Islet precursor cell (in vitro differentiated cells): ENCODE measurements at regions not wholly inside any gene's neighbourhood (a gene's known extent, or its start where the extent isn't known, plus 50 kb on each side); places are given as distances from the start of the nearest gene placed in this dataset.

ENCODE experiments used
- DNase-seq: peaks from one replicate; pipeline ENCODE4 v3.0.0-alpha.2; 2018

DNA sequence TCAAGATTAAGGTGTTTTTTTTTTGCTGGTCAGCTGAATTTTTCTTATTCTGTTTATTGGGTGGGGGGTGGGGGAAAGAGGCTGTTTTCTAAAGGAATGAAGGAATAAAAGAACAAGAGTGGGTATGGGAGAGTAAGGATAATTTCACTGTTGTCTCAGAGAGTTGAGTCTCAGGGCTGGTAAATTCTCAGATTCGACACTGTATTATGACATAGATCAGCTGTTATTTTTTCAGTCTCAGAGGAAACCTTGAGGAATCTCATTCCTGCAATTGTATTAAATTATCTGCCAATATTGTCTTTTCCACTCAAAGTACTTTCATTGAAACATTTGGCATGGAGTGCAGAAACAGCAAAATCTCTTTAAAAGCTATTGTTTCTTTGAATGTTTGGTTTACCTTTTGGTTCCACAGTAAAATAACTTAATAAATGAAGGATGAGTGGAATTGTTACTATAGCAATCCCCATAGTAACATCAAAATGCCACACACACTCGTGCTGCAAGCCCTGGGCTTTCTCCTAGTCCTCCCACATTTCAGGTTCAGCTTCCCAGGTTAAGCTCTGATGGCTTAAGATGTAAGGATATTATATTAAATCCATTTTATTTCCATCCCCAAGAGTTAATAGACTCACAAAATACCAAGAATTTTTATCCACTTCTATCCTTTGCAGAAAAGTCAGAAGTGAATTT, 478.7 kb upstream of the TCF4 start:
- DNase-seq, result no peak

DNA sequence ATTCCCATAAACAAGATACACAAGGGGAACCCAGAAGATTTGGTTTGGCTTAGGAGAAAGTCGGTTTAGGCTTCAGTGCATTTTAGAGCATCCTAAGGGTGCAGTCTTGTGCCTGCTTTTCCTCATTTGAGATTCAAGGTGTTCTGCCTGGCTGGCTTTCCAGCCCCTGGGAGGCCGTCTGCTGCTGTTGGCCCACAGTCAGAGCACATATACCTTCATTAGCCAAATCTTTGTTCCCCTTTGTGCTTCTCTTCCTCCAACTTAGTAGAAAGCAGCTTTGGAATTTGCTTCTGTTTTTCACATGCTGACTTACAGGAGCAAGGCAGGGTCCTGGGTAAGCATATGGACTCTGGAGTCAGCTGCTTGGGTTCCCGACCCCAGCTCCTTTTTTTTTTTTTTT, 477.1 kb upstream of the TCF4 start:
- no peak for DNase-seq

DNA sequence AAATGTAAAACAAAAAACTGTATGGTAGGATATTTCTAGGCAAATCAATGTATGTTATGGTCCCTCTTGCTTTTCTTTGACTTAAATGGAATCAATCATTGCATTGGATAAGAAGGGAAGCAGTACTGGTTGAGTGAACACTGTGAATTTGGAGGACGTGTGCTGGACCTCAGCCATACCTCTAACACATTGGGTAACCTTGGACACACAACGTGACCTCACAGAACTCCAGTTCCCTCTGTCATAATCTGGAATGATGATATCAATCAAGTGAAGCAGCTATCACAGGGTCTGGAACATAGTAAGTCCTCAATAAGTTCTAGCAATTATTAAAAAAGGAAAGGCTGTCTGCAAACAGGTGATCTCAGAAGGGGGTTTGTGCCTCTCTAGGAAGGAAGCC, 474.9 kb upstream of the TCF4 start:
- DNase-seq, result no peak

DNA sequence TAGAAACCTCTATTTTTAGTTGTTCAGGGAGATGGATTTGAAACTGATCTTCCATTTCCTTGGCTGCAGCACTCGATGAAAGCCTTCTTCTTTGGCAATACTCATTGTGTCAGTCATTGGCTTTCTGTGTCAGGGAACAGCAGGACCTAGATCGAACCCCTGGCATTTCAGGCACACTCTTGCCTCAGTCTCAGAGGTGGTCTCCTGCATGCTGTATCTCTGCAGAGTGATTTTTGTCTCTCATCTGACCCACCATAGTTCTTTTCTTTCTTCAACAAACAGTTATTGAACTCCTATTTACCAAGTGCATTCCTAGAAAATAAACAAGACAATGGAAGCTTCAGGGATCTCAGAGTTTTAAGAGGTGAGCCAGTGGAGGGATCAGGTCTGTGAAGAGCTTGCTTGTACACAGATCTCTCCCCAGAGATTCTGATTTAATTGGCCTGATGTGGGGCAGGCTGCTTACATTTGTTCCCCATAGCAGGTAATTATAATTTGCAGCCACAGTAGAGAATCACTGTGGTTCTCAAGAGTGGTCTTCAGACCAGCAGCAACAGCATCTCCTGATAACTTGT, 473.1 kb upstream of the TCF4 start:
- no peak for DNase-seq

DNA sequence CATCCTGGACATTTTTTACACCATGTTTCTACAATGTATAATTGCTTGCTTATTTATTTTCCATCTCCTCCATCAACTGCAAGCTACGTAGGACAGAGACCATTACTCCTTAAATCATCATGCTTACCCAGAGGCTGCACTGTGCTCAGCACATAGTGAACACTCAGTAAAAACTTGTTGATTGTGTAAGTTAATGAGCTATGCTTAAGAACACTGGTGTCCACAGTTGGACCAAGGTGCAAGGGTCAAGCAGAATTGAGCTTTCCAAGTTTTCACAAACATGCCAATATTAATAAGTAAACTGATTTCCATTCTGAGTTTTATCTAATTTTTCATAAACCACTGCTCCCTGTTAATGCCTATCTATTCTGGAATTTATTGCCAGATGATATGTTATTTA, 464.2 kb upstream of the TCF4 start:
- no peak for DNase-seq

DNA sequence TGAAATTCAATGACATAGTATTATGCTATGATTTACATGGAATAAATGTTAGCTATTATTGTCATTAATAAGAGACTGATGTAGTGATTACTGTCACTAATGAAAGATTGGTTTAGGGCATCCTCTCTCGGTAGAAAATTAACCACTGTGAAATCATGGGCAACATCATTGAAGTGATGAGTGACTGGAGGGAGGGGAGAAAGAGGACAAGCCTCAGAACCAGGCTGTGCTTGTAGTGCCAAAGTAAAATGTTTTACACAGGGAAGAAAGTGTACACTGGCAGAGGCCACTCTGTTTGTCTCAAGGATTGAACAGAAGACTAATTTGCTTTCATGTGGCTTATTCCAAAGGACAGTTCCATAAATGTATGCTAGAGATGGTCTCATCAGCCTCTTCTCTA, 456.2 kb upstream of the TCF4 start:
- no peak for DNase-seq

DNA sequence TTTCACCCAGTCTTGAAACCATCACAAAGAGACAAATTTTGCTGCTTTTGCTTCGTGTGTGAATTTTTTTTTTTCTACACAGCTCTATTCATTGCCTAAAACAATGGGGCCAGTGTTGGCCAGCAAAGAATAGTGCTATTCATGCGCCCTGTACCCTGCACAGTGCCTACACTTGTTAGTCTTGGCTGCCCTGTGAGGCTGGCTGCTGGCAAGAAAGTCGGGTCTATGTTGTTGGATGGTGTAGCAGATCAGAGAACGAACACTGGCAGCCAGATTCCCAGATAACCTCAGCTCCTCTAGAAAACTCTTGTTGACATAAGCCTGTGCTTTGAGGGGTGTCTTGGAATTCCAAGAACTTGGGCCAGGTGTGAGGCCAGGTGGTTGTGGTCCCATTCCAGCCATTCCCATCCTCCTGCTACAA, 455.7 kb upstream of the TCF4 start:
- peak; percentile 94 for DNase-seq

DNA sequence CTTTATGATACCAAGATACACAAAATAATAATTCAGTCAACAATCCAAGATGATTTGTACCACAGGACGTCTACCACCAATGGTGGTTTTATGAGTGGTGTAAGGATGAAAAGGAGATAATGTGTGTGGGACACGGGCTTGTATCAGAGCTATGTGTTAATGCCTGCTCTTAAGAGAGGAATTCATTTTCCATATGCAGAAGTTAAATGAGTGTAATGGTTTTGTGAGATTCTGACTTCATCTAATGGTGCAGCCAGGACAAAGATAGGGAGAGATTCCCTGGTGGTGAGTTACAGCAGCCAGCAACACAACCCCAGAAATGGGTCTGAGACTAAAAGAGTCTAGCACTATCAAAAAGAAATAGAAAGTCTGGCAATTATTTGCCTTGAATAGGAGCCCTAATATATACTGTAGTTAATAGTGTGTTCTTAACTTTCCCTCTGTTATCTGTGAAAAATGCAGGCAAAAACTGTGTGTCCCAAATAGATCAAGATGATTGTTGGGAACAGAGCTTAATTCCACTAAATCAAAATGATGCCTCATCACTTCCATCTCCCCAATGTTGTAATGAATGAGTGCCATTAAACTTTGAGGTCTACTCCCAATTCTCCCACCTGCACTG, 455.0 kb upstream of the TCF4 start:
- no peak for DNase-seq

DNA sequence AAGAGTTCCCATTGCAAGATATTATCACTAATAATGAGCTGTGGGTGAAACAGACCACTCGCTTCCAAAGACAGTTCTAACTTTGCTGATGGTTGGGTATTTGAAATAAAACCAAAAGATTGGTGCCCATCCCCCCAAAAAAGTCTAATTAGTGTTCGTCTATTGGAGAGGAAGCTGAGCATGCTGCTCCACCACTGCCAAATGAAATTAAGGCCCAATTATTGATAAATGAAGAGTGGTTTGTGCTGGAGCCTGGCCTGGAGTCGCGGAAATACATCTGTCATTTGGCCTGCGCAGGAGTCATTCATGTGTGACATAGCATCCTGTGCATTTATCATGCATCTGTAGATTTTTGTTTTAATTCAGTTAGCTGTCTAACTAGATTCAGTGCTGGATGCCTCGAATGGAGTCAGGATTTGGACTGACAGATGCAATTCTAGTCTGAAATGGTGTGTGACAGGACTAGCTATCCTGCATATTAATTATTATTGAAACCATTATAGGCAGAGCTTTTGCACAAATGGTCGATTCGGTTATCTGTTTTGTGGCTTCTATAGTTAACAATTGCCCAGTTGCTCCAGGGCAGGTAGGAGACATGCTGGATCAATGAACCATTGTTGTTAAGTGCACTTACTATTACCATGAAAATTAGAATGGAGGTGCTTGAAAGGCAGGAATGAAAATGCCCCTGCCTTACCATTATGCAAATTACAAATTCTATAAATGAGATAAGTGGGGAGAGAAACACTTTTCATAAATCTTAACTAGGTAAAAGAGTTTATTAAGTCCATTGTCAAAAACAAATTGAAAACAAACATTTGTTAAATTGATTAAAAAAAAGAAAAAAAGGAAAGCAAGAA, 450.4 kb upstream of the TCF4 start:
- DNase-seq, result no peak

DNA sequence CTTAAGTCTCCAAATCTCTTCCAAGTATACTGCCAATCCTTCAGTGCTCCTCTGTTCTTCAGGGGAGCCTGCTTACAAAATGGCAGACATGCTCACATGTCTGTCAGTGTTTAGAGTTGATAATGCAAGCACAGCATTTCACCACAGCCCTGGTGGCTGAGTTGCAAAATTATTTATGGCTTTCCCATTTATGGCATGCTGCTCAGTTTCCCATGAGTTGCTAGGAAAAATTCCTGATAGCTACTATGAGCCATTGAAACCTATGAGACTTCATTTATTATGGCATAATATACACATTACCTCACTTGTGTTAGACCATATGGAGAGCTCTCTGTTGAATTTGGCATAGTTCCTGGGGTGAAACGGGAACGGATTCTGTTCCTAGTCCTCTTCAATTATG, 448.7 kb upstream of the TCF4 start:
- no peak for DNase-seq

DNA sequence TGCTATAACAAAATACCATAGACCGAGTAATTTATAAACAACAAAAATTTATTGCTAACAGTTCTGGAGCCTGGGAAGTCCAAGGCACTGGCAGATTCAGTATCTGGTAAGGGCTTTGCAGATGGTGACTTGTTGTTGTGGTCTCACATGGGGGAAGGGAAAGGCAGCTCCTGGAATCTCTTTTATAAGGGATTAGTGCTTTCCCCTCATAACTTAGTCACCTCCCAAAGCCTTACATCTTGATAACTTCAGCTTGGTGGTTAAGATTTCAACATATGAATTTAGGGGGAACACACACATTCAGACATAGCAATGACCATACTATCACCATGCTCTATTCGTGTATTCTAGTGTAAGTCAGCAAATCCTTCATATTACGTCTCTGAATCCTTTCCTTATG, 447.6 kb upstream of the TCF4 start:
- DNase-seq, result no peak

DNA sequence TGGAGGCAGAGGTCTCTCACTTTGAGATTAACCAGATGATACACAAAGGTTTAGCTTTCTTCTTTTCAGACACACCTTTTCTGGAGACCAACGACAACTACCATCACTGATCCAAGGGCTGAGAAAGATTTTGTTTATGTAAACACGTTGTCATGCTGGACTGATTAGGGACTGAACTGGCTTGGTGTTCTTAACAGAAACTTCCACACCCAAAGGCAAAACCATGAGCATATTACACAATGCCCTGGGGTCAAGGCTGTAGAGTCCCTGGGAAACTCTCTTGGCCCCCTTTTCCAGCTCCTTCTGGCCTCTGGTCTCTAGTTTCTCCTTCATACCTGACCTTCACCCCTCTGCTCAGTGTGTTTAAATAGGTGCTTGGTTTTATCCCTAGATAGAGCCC, 447.0 kb upstream of the TCF4 start:
- DNase-seq, result no peak

DNA sequence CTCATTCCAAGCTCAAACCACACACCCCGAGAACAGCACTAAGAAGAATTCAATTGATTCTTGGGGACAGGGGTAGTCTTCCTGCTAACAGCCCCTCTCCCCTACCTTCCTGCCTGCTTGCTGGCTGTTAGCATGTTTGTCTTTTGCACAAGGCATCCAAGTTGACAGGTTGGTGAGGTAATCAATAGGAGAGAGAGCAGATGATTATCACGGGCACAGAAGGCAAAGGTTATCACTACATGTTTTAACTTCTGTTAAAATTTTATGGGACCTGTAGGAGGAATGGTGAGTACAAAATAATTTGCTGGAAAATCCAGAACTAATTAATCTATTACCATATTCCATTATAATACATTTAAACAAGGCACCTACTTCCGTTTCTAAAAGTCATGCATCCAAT, 442.1 kb upstream of the TCF4 start:
- no peak for DNase-seq

DNA sequence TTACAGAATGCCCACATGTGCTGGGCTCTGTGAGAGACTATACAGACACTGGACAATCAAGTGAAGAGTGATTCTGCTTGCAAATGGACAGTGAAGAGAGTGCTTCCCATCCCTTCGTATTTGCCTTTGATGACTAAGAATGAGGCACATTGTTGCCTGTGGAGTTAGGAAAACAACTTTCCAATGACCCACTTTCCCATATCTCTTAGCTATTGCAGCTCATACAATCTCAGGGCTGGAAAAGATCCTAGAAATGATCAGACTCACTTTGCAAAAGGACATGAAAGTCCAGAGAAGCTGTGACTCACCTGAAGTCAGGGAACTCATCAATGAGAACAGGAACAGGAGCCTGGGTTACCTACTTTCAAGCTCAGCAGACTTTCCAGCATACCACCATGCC, 440.5 kb upstream of the TCF4 start:
- DNase-seq, result no peak

DNA sequence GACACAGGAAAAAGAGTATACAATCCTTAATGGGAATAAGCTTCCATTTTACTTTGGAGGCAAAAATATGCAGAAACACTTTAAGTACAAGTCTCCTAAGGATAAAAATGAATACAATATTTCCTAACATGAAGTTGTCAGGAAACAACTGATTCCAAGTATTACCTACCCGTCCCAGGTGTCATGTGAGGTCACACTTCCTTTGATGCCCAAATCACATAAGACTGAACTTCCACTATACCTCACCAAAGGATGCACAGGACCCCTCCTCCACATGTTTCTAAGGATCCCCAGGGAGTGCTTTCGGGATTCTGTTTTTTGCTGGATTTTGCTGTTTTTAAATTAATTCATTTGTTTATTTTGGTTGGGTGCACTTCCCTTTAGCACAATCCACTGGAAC, 438.5 kb upstream of the TCF4 start:
- no peak for DNase-seq

DNA sequence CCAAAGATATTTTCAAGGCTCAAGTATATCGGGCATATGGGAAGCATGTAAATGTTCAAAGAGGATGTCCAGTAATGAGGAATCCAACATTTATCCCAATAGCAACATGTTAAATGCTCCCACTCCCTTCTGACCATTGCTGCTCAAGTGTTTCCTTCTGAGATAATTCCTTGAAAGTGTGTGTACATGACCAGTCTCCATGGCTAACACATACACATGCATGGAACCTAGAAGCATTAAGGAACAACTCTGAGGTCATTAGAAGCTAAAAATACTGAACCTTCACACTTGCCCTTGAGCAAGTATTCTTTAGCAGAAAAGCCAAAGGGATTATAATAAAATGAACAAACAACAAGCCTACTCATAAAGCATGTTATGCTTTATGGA, 433.8 kb upstream of the TCF4 start:
- DNase-seq, result no peak

DNA sequence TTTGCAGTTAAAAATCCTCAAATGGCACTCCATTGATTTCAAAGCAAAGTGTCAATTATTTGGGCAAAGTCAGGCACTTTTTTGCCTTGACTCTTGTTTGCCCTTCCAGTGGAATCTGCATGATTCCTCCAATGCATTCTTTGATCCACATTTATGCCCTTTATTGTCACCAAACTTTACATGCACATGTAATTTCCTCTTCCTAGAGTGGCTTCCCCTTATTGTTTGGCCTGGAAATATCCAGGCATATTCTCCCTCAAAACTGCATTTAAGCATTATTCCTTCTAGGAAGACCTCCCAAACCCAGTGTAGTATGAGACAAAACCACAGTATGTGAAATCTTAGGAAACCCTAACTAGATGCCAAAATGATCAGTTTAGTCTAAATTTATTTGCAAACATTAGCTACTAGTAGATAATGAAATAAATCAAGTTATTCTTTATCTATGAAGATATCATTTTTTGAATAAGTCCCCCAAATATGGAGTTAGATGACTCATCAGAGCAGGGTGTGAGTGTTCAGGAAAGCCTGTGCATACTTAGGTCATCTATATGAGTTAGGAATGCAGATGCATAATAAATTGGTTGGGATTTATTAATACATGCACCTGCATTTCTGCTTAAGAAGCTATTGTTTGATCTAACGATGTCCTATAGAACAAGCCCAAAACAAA, 433.3 kb upstream of the TCF4 start:
- no peak for DNase-seq

DNA sequence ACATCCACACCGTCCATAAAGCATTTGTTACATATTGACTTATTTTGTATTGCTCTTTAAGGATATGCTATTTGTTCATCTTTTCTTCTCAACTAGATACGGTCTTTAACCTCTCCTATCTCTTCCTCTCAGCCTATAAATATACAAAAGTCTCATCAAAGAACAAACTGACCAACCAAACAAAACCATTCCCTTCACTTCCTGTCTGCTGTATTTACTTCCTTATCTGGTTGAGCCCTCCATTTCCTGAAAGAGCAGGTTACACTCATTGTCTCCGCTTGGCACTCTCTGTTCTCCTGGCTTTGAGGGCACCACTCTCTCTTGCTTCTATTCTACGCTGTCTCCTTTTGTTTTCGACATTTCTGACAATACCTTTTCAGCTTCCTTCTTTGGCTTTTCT, 431.9 kb upstream of the TCF4 start:
- no peak for DNase-seq

DNA sequence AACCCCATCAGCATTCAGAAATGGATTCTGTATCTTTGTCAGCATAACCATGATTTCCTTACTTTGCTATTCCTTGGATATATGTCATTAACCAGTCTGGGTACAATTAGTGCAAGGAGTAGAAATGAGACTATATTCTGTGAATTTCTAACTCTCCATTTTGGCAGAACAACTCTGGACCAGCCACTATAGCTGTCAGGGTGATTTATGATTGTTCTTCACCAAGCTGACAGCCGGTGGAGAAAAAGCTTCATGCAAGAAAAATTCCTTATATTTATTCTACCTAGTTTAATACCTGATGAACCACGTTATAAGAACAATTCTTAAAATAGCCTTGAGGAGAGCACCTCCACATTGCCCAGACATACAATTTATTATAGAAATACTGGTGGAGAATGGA, 431.2 kb upstream of the TCF4 start:
- no peak for DNase-seq

DNA sequence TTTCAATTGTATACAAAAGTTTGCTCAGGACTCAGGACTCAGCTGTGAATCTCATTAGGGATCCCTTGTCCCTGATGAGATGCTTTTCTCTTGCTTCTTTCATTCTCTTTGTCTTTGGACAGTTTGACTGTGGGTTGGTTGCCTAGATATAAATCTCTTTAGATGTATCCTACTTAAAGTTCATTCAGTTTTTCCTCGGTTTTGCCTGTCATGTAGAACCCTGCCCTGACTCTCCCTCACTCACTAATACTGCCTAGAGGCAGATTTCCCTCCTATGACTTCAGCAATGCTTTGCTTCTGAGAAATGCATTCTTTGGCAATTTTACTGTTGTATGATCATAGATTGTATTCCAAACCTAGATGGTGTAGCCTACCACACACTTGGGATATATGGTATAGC, 421.4 kb upstream of the TCF4 start:
- DNase-seq, result no peak

DNA sequence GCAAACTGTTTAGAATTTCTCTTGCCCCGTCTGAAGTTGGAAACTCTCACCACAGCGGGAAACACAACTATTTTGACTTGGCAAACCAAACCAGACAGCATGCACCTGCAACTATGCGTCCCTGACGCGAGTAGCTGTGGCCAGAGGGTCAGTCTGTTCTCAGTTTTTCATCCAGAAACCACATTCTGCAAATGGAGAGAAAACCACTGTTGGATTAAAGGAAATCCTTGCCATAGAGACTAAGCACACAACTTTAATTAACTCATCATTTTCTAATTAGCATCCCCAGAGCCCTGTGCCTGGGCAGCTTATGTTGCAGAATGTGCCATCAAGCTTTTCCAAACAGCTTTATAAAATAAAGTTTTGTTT, 415.7 kb upstream of the TCF4 start:
- no peak for DNase-seq

DNA sequence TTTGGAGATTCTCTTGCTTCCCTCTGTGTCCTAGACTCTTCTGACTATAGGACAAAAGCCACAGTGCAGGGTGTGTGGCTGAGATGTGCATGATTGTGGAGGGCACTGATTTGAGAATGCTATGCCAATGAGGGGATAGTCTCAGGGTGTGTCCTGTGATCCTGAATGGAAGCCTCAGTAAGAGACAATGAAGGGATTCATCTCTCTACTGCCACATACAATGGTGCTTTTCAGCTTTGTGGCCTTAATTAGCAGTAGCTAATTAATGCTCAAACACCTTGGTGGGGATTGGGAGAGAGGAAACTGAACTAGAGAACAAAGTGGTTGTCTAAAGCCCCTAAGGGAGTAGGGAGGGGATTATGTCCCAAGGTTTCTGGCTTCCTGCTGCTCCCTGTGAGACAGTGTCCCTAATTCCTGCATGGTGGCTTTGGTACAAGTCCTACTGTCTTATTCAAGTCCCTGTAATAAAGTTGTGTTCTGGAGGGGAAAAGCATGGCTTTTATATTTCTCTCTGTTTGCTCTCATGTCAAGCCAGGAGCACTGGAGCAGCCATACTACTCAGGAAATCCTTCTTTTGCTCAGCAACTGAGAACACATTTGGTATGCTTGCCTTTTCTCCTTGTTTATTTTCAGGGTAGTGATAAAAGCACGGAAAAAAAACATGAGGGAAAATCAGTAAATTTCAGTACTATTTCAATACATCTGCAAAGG, 415.2 kb upstream of the TCF4 start:
- no peak for DNase-seq

DNA sequence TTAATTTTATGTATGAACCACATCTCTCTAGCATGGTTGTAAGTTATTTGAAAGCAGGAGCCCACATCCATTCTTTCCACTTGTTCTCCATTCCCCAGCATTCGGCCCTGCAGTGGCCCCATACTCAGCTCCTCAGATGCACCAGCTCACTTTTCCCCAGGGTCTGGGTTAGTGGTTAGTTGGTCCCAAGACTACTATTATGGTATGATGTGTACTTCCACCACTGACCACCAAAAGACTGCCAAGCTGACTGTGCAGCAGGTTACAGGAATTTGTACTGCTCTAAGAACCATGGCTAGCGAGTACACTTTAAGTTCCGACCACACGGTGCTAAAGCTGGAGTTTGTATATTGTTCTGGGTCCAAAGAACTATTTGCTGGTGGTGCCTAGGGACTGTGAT, 413.6 kb upstream of the TCF4 start:
- no peak for DNase-seq
